Keratinocyte (primary cell): ENCODE measurements at regions not wholly inside any gene's neighbourhood (a gene's known extent, or its start where the extent isn't known, plus 50 kb on each side); places are given as distances from the start of the nearest gene placed in this dataset.

Experiments
- DNase-seq: peaks from one replicate; pipeline ENCODE4 v3.0.0-alpha.2; 2011; ENCODE audit warnings: low read depth, missing footprints, low spot score
- FAIRE-seq: peaks from 2 replicates; lab custom pipeline; 2011; peaks lifted over from hg19 to GRCh38; lab: Jason Lieb, UNC
- H2AFZ ChIP-seq: 2 replicates; pipeline ENCODE4 v1.6.0; 2012; ENCODE audit warnings: low read length, control low read depth, inconsistent platforms; ENCODE audit not compliant: control insufficient read depth
- H3K27ac ChIP-seq: 2 replicates; pipeline ENCODE4 v1.5.1; 2011; ENCODE audit warnings: low read length; ENCODE audit not compliant: control insufficient read depth, insufficient read depth
- H3K27me3 ChIP-seq: 3 replicates; pipeline ENCODE4 v1.6.0; 2011; ENCODE audit warnings: low read length; ENCODE audit not compliant: control insufficient read depth, insufficient read depth; ENCODE audit errors: extremely low read depth
- H3K36me3 ChIP-seq, 2 experiments: 2 replicates in 1 of 2; 3 replicates in 1 of 2; pipeline ENCODE4 v1.5.1; 2011; ENCODE audit warnings: low read length in 2 of 2, mild to moderate bottlenecking in 1 of 2; ENCODE audit not compliant: control insufficient read depth in 2 of 2, insufficient read depth in 2 of 2; ENCODE audit errors: extremely low read depth in 1 of 2
- H3K4me1 ChIP-seq: 3 replicates; pipeline ENCODE4 v1.5.1; 2011; ENCODE audit warnings: low read length; ENCODE audit not compliant: control insufficient read depth, insufficient read depth; ENCODE audit errors: extremely low read depth
- H3K4me2 ChIP-seq: 3 replicates; pipeline ENCODE4 v1.6.0; 2011; ENCODE audit warnings: low read depth, low read length; ENCODE audit not compliant: control insufficient read depth, insufficient read depth; ENCODE audit errors: extremely low read depth
- H3K4me3 ChIP-seq, 3 experiments: fragments of 200-600 bp in 1 of 3; sonication (generic) in 1 of 3; 2 replicates in 2 of 3; 3 replicates in 1 of 3; pipeline ENCODE4 v1.5.1; 2011 to 2016; ENCODE audit warnings: low read length in 3 of 3, mild to moderate bottlenecking in 3 of 3, control low read depth in 2 of 3, inconsistent platforms in 1 of 3, low read depth in 1 of 3, mixed read lengths in 1 of 3, mixed run types in 1 of 3, moderate library complexity in 1 of 3; ENCODE audit not compliant: control insufficient read depth in 2 of 3, insufficient read depth in 2 of 3; ENCODE audit errors: extremely low read depth in 1 of 3
- H3K79me2 ChIP-seq: 2 replicates; pipeline ENCODE4 v1.6.0; 2012; ENCODE audit warnings: low read length; ENCODE audit not compliant: control insufficient read depth, insufficient read depth
- H3K9ac ChIP-seq: 3 replicates; pipeline ENCODE4 v1.6.0; 2011; ENCODE audit warnings: low read length; ENCODE audit not compliant: control insufficient read depth, insufficient read depth; ENCODE audit errors: extremely low read depth
- H3K9me1 ChIP-seq: 3 replicates; pipeline ENCODE4 v1.6.0; 2011; ENCODE audit warnings: low read length; ENCODE audit not compliant: control insufficient read depth, insufficient read depth; ENCODE audit errors: extremely low read depth
- H3K9me3 ChIP-seq: 2 replicates; pipeline ENCODE4 v1.5.1; 2012; ENCODE audit warnings: low read depth, low read length; ENCODE audit not compliant: control insufficient read depth
- H4K20me1 ChIP-seq: 3 replicates; pipeline ENCODE4 v1.6.0; 2011; ENCODE audit warnings: low read length; ENCODE audit not compliant: control insufficient read depth, insufficient read depth; ENCODE audit errors: extremely low read depth
- EZH2 ChIP-seq: IDR thresholded peaks from one replicate; pipeline ENCODE4 v1.6.1; 2012; ENCODE audit warnings: inconsistent platforms, mild to moderate bottlenecking, low read length, moderate library complexity
- dilution Hi-C: fragments of 300-500 bp; cut with MboI; formaldehyde crosslinking; loops from one replicate; pipeline ENCODE4 v1.7.0; 2020; ENCODE audit warnings: low sequenced_read_pairs; ENCODE audit not compliant: extremely low pct_ligation_motif_present
- TF ChIP-seq, protein P1 (sequence below), 3 experiments: IDR thresholded peaks in 1 of 3; conservative IDR thresholded peaks in 1 of 3; optimal IDR thresholded peaks in 1 of 3; 2 replicates in 2 of 3; 3 replicates in 1 of 3; pipeline versions ENCODE3 to v1.5.1; 2011; ENCODE audit warnings: low read length in 3 of 3, mild to moderate bottlenecking in 3 of 3, moderate library complexity in 2 of 3, control low read depth in 1 of 3, inconsistent platforms in 1 of 3; ENCODE audit not compliant: insufficient read depth in 2 of 3; ENCODE audit errors: extremely low read depth in 1 of 3

DNA sequence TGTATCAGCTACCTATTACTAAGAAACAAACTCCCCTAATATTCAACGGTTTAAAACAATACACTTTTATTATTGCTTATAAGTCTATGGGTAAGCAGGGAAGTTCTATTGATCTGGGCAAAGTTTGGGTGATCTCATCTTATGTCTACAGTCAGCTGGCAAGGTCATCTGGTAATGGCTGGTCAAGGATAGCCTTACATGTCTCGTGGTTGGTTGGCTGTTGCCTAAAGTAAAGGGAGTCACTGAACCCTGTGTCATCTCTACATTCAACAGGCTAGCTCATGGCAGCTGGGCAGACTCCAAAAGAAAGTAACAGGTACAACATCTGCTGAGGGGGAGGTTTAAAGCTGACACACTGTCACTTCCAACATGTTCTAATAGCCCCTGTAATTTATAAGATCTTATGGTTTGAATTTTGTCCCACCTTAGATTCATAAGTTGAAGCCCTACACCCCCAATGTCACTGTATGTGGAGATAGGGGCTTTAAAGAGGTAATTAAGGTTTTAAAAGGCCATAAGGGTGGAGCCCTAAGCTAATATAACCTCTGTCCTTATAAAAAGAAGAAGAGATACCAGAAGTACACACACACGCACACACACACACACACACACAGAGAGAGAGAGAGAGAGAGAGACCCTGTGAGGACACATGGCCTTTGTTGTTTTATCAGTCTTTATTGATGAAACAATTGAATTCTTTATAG lies 419.1 kb downstream of the NPIPA8 start:
- no peak for FAIRE-seq
- TF ChIP-seq EZH2: no peak
- TF ChIP-seq, protein P1, sequence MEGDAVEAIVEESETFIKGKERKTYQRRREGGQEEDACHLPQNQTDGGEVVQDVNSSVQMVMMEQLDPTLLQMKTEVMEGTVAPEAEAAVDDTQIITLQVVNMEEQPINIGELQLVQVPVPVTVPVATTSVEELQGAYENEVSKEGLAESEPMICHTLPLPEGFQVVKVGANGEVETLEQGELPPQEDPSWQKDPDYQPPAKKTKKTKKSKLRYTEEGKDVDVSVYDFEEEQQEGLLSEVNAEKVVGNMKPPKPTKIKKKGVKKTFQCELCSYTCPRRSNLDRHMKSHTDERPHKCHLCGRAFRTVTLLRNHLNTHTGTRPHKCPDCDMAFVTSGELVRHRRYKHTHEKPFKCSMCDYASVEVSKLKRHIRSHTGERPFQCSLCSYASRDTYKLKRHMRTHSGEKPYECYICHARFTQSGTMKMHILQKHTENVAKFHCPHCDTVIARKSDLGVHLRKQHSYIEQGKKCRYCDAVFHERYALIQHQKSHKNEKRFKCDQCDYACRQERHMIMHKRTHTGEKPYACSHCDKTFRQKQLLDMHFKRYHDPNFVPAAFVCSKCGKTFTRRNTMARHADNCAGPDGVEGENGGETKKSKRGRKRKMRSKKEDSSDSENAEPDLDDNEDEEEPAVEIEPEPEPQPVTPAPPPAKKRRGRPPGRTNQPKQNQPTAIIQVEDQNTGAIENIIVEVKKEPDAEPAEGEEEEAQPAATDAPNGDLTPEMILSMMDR (optimal IDR thresholded peaks at IDR 0.05 in 1 of 3, IDR thresholded peaks at IDR 0.05 in 1 of 3, conservative IDR thresholded peaks at IDR 0.05 in 1 of 3; ENCODE audit: extremely low read depth in 1 of 3, insufficient read depth in 2 of 3, low read length in 3 of 3): no peak
- Histone ChIP-seq H3K4me2 (no peak overlapping the region), H3K9me3 (no peaks in the 10 kb centered on the region), H3K4me3 (no peak overlapping the region), H3K9ac (no peak overlapping the region), H3K36me3 (no peaks in the 10 kb centered on the region), H3K79me2 (no peaks in the 10 kb centered on the region), H4K20me1 (no peaks in the 10 kb centered on the region), H2AFZ (no peak overlapping the region), H3K9me1 (no peaks in the 10 kb centered on the region), H3K27me3 (no peaks in the 10 kb centered on the region), H3K4me1 (no peaks in the 10 kb centered on the region), H3K27ac (no peak overlapping the region)
- DNase-seq: no peak
- dilution Hi-C loops: no loop called here

DNA sequence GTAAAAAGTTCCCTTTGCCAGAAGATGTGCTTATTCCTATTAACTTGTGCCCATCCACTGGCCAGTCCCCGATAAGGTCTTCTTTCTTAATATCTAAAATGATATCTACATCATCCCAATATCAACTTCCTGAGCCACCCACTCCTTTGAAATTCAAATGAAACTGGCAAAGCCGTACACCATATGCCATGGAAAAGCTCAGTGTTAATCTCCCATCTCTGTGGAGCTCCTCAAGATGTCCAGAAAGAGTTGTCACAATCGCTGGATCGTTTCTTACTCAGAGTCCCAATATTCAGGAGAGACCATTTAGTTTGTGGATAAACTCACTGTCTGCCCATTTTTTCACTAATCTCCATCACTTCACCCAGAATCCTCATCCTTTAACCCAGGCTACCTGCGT lies 420.7 kb downstream of the NPIPA8 start:
- Histone ChIP-seq H3K9me3 (no peaks in the 10 kb centered on the region), H3K4me3 (no peak overlapping the region), H4K20me1 (no peaks in the 10 kb centered on the region), H3K27ac (no peak overlapping the region), H3K79me2 (no peaks in the 10 kb centered on the region), H3K9ac (no peak overlapping the region), H3K27me3 (no peaks in the 10 kb centered on the region), H3K4me2 (no peak overlapping the region), H2AFZ (no peak overlapping the region), H3K36me3 (no peaks in the 10 kb centered on the region), H3K4me1 (no peaks in the 10 kb centered on the region), H3K9me1 (no peaks in the 10 kb centered on the region)
- no peak for FAIRE-seq
- TF ChIP-seq, protein P1 (optimal IDR thresholded peaks at IDR 0.05 in 1 of 3, IDR thresholded peaks at IDR 0.05 in 1 of 3, conservative IDR thresholded peaks at IDR 0.05 in 1 of 3; ENCODE audit: extremely low read depth in 1 of 3, insufficient read depth in 2 of 3, low read length in 3 of 3): no peak
- TF ChIP-seq EZH2: no peak
- dilution Hi-C loops: no loop called here
- DNase-seq: no peak
